Heart left ventricle (tissue), 16 donors: ENCODE measurements at regions not wholly inside any gene's neighbourhood (a gene's known extent, or its start where the extent isn't known, plus 50 kb on each side); places are given as distances from the start of the nearest gene placed in this dataset.

Source experiments
- ATAC-seq, 4 donors: fragments of 200-7000 bp; cut with Tn5 transposase; one replicate each; pipeline ENCODE4 v1.9.1; 2020 to 2022; ENCODE audit warnings: moderate library complexity in 4 of 4, mild to moderate bottlenecking in 3 of 4, moderate number of reproducible peaks in 1 of 4
- DNase-seq, 5 donors: peaks; one replicate each; pipeline ENCODE4 v3.0.0-alpha.2; 2020
- H3K27ac ChIP-seq, 12 donors: fragments of 200-600 bp; sonication (generic) in 4 of 12; one replicate each; pipeline versions ENCODE4 v1.5.0 to v1.8.0; 2016 to 2022; ENCODE audit warnings: mild to moderate bottlenecking in 2 of 12
- H3K27me3 ChIP-seq, 9 donors: fragments of 200-600 bp; sonication (generic) in 2 of 9; one replicate each; pipeline versions ENCODE4 v1.5.1 to v1.8.0; 2016 to 2022; ENCODE audit warnings: mild to moderate bottlenecking in 3 of 9
- H3K36me3 ChIP-seq, 9 donors: fragments of 200-600 bp; sonication (generic) in 2 of 9; one replicate each; pipeline versions ENCODE4 v1.5.0 to v1.8.0; 2018 to 2022; ENCODE audit warnings: mild to moderate bottlenecking in 2 of 9
- H3K4me1 ChIP-seq, 12 donors: fragments of 200-600 bp; sonication (generic) in 4 of 12; one replicate each; pipeline versions ENCODE4 v1.5.0 to v1.8.0; 2016 to 2022; ENCODE audit warnings: mild to moderate bottlenecking in 3 of 12
- H3K4me3 ChIP-seq, 12 donors: fragments of 200-600 bp; sonication (generic) in 4 of 12; one replicate each; pipeline versions ENCODE4 v1.5.0 to v1.8.0; 2017 to 2022; ENCODE audit warnings: mild to moderate bottlenecking in 9 of 12, moderate library complexity in 4 of 12
- H3K9me3 ChIP-seq, 12 donors: fragments of 200-600 bp; sonication (generic) in 4 of 12; one replicate each; pipeline versions ENCODE4 v1.5.0 to v1.8.0; 2016 to 2022; ENCODE audit warnings: mild to moderate bottlenecking in 1 of 12
- CTCF ChIP-seq, 12 donors: fragments of 200-600 bp; sonication (generic) in 4 of 12; IDR thresholded peaks; one replicate each; pipeline versions ENCODE4 v1.5.0 to v1.8.0; 2018 to 2022; ENCODE audit warnings: antibody characterized with exemption in 12 of 12, mild to moderate bottlenecking in 5 of 12
- POLR2A ChIP-seq, 2 donors: fragments of 450-650 bp; IDR thresholded peaks; one replicate each; pipeline ENCODE4 v1.6.1; 2017; ENCODE audit warnings: antibody characterized with exemption in 2 of 2, mild to moderate bottlenecking in 2 of 2, moderate library complexity in 2 of 2
- WGBS, 4 donors: extraction: QIAGEN DNeasy Blood & Tissue Kit in 2 of 4; methylation state at CpG; one replicate each; pipeline versions ENCODE4 v1.1.5 to v1.1.7; 2013 to 2018; 5-methylcytosine and 5-hydroxymethylcytosine counted together
- intact Hi-C, 10 donors: fragments of 100-400 bp; cut with DNase I; formaldehyde crosslinking; loops; one replicate each; pipeline versions ENCODE4 v1.11.1 to v1.14.2; 2022
- donor health status: ischemic (EF 13 %, LVEDD 7.1; RV severe dilation, severe dysfunction).
- donor health status: healthy with polysubstance abuse.
- donor health status: DM: no; HTN: yes; CAD: no.
- donor health status: DM: no; HTN: no; CAD: no.
- donor health status: ischemic (EF 25% LVEDD 6.9; RV normal size, moderate dysfunction).
- donor health status: ischemic (EF 25% LVEDD 5.7; RV mildly dilated, moderate dysfunction).
- donor health status: healthy.
- donor health status: DM: yes; HTN: yes; CAD: no.
- donor health status: ischemic (EF 35%, LVEDD 5.7; RV mildly dilated, moderate dysfunction).
- donor health status: nonischemic (EF 11% LVEDD 7.7; RV severe dilation, severe dysfunction).
- donor health status: DM: yes; HTN: yes; CAD: no.
- donor health status: PGD.
- donor health status: ischemic (EF 29% LVEDD 5.4; RV normal size, mild dysfunction).
- donor health status: nonischemic (EF 23%, LVEDD 6.1; RV moderate dilation, normal function).

- no peaks in the 10 kb centered on the region for H3K36me3 ChIP-seq
- no peak overlapping the region for H3K27ac ChIP-seq
- intact Hi-C loops = no loop called here
- DNase-seq = no peak
- H3K27me3 ChIP-seq = no peaks in the 10 kb centered on the region
- H3K4me3 ChIP-seq = no peak overlapping the region
- no peaks in the 10 kb centered on the region for H3K4me1 ChIP-seq
- H3K9me3 ChIP-seq = peaks cover 0 to 18% (median 3%) of the 10 kb centered on the region in 12 donors
- 59 to 68% (median 63%) methylated on average over 3 of the region's 3 CpGs for WGBS, 4 donors
- TF ChIP-seq POLR2A (IDR thresholded peaks at IDR 0.05) = no peak
- TF ChIP-seq CTCF (IDR thresholded peaks at IDR 0.05) = no peak
- no peak for ATAC-seq
These were observed 1574.2 kb downstream of the PLA2G4A start for GRCh38 chr1:188402986-188403385.

GRCh38 chr1:188406636-188407035, 1577.9 kb downstream of the PLA2G4A start:
- ATAC-seq = no peak
- Histone ChIP-seq H3K9me3 (no peaks in the 10 kb centered on the region), H3K27me3 (no peaks in the 10 kb centered on the region), H3K36me3 (no peaks in the 10 kb centered on the region), H3K4me3 (no peak overlapping the region), H3K27ac (no peak overlapping the region), H3K4me1 (no peaks in the 10 kb centered on the region)
- TF ChIP-seq CTCF (IDR thresholded peaks at IDR 0.05) = no peak
- no peak for TF ChIP-seq POLR2A (IDR thresholded peaks at IDR 0.05)
- WGBS, 4 donors = 70 to 79% (median 75%) methylated on average over 2 of the region's 2 CpGs
- DNase-seq = no peak
- intact Hi-C loops = no loop called here

GRCh38 chr1:188420177-188420576, 1591.4 kb downstream of the PLA2G4A start:
- Histone ChIP-seq H3K27ac (no peak overlapping the region), H3K36me3 (no peaks in the 10 kb centered on the region), H3K9me3 (no peaks in the 10 kb centered on the region), H3K4me1 (no peaks in the 10 kb centered on the region), H3K4me3 (no peak overlapping the region), H3K27me3 (no peaks in the 10 kb centered on the region)
- 45 to 59% (median 56%) methylated on average over 1 of the region's 1 CpG for WGBS, 4 donors
- TF ChIP-seq POLR2A (IDR thresholded peaks at IDR 0.05) (no peak), CTCF (IDR thresholded peaks at IDR 0.05) (no peak)
- intact Hi-C loops = no loop called here
- DNase-seq (no peak), ATAC-seq (no peak)

- WGBS, 4 donors = 66 to 80% (median 74%) methylated on average over 1 of the region's 1 CpG
- ATAC-seq (no peak), DNase-seq (no peak)
- TF ChIP-seq POLR2A (IDR thresholded peaks at IDR 0.05) (no peak), CTCF (IDR thresholded peaks at IDR 0.05) (no peak)
- intact Hi-C loops = no loop called here
- H3K36me3 ChIP-seq = no peaks in the 10 kb centered on the region
- H3K9me3 ChIP-seq = no peaks in the 10 kb centered on the region
- no peaks in the 10 kb centered on the region for H3K4me1 ChIP-seq
- H3K4me3 ChIP-seq = no peak overlapping the region
- H3K27me3 ChIP-seq = no peaks in the 10 kb centered on the region
- no peak overlapping the region for H3K27ac ChIP-seq
These were observed 1594.3 kb downstream of the PLA2G4A start for GRCh38 chr1:188423073-188423472.
